Ectodermal cell (in vitro differentiated cells): ENCODE measurements at regions not wholly inside any gene's neighbourhood (a gene's known extent, or its start where the extent isn't known, plus 50 kb on each side); places are given as distances from the start of the nearest gene placed in this dataset.

ENCODE experiments used
- H3K27ac ChIP-seq: 2 replicates; pipeline ENCODE4 v1.7.0; 2013; ENCODE audit warnings: mild to moderate bottlenecking, low read depth, low read length; ENCODE audit not compliant: insufficient read depth, poor library complexity, severe bottlenecking
- H3K27me3 ChIP-seq: 2 replicates; pipeline ENCODE4 v1.7.0; 2013; ENCODE audit warnings: mild to moderate bottlenecking, low read length; ENCODE audit not compliant: insufficient read depth, control insufficient read depth, poor library complexity, severe bottlenecking
- H3K36me3 ChIP-seq: one replicate; pipeline ENCODE4 v1.7.0; 2013; ENCODE audit warnings: low read length; ENCODE audit not compliant: control insufficient read depth, insufficient read depth
- H3K4me1 ChIP-seq: one replicate; pipeline ENCODE4 v1.7.0; 2013; ENCODE audit warnings: low read length; ENCODE audit not compliant: control insufficient read depth, insufficient read depth
- H3K4me3 ChIP-seq: 2 replicates; pipeline ENCODE4 v1.7.0; 2013; ENCODE audit warnings: low read depth, low read length, control low read depth; ENCODE audit not compliant: insufficient read depth
- H3K9me3 ChIP-seq: 2 replicates; pipeline ENCODE4 v1.7.0; 2013; ENCODE audit warnings: mild to moderate bottlenecking, low read length, moderate library complexity; ENCODE audit not compliant: control insufficient read depth
- WGBS, 2 experiments: methylation state at CpG; one replicate each; pipeline ENCODE4 v1.1.7; 2013; ENCODE audit warnings: missing lambda C conversion rate in 2 of 2; 5-methylcytosine and 5-hydroxymethylcytosine counted together

DNA sequence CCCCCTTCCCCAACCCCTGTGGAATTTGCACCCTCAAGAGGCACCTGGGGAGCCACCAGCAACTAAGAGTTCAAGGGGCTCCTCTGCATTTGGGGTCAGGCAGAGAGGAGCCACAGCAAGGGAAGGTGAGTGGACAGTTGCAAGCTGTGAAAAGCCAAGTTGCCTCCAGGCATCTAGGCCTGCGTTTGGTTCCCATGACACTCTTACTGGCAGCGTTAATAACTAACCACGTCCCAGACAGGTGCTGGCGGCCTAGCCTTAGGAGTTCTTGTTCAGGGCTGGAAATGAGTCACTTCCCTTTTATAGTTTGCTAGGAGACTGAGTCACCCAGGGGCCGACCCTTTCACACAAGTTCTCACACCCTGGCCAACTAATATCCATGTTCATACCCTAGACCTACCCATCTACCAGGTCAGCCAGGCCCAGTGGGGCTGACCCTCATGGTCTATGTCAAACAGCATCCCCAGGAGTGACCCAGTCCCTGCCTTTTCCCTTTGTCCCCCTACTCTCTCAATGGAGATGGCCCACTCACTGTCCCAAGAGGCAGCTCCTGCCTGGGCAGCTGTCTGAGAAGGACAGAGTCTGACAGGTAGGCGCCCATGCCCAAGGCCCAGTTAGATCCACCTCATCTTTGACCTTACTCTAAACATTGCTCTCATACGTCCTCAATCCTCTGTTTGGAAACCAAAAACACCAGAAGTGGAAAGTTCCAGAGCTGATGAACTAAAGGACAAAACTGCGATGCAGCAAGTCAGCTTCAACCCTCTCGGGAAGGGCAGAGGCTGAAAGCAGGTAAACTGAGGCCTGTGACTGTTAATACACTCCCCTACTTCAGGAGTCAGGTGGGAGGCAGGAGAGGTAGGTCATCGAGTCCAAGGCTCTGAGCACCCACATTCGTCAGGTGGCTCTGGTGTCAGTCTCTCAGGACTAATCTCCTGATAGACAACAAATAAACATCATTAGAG lies 300.6 kb downstream of the SOX9 start:
- 89 to 90% methylated on average over 11 of the region's 11 CpGs for WGBS, 2 experiments
- Histone ChIP-seq H3K27me3 (no peaks in the 10 kb centered on the region), H3K36me3 (peaks cover 4% of the 10 kb centered on the region), H3K27ac (no peak overlapping the region), H3K4me1 (peaks cover 7% of the 10 kb centered on the region), H3K4me3 (no peak overlapping the region), H3K9me3 (peaks cover 2% of the 10 kb centered on the region)

DNA sequence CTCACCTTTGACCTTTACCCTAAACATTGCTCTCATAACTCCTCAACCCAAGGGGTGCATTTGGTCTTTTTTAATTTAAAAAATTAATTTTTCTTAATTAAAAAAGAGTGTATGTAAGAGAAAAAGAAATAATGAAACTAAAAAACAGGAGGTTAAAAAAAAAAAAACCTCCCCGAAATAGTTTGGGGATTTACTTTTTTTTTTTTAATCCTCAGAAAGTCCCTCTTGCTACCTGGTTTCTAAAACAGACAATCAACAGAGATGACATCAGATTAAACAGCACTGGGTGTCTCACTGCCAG lies 301.3 kb downstream of the SOX9 start:
- peaks cover 4% of the 10 kb centered on the region for H3K36me3 ChIP-seq
- WGBS, 2 experiments: 90% methylated on average over 1 of the region's 1 CpG; no CpG with 5 or more reads in 1 of the 2 experiments
- H3K4me1 ChIP-seq: peaks cover 3% of the 10 kb centered on the region
- H3K4me3 ChIP-seq: no peak overlapping the region
- H3K27me3 ChIP-seq: no peaks in the 10 kb centered on the region
- peaks cover 2% of the 10 kb centered on the region for H3K9me3 ChIP-seq
- no peak overlapping the region for H3K27ac ChIP-seq

DNA sequence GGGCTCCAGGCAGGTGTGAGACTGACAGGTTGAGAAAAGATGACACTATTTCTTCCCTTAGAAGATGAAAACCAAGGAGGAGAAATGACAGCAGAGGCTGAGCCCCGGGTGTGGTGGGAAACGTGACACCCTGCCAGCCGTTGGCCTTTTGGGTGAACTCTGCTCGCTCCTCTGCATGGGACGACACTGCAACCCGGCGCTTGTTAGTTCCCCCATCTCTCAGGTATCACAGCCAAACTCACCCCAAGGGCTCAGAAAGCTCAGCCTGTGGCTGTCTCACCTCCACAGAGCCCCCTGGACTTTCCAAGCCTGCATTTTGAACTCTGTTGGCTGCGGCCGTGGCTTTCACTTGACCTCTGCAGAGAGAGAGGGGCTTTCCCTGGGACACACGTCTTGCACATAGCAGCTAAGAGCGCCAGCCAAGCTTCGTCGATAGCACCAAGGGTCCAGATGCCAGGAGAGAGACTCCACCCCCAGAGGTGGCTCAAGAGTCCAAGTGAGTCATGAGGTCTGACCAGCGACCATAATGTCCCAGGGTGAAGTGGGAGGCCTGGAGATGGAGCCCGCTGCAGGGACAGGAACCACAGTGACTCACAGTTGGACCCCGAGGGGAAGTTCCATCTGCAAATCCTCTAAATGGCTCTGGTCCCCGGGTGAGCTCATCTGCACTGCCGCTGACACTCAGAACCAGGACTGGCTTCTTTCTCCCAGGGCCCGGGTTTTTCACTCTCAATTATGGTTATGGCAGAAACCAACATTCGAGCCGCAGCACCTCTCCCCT lies 301.9 kb downstream of the SOX9 start:
- H3K9me3 ChIP-seq: peaks cover 2% of the 10 kb centered on the region
- no peak overlapping the region for H3K4me3 ChIP-seq
- H3K36me3 ChIP-seq: peaks cover 4% of the 10 kb centered on the region
- H3K27me3 ChIP-seq: no peaks in the 10 kb centered on the region
- no peak overlapping the region for H3K27ac ChIP-seq
- WGBS, 2 experiments: 81 to 83% methylated on average over 21 of the region's 21 CpGs
- peaks cover 3% of the 10 kb centered on the region for H3K4me1 ChIP-seq

DNA sequence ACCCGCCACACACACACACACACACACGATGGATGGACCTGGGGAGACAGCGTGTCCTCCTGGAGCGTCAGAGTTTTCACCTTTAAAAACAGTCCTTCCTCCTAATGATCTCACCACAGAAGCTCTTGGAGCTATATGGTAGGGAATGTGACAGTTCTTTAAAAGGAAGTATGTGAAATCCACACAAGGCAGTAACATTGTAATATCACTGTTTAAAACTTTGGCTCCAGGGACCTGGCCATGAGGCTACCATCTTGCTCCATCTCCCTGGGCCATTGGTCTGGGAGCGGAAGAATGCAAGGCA lies 302.4 kb downstream of the SOX9 start:
- Histone ChIP-seq H3K4me1 (peaks cover 3% of the 10 kb centered on the region), H3K4me3 (no peak overlapping the region), H3K9me3 (no peaks in the 10 kb centered on the region), H3K36me3 (no peaks in the 10 kb centered on the region), H3K27me3 (no peaks in the 10 kb centered on the region), H3K27ac (no peak overlapping the region)
- 95% methylated on average over 5 of the region's 5 CpGs for WGBS, 2 experiments

DNA sequence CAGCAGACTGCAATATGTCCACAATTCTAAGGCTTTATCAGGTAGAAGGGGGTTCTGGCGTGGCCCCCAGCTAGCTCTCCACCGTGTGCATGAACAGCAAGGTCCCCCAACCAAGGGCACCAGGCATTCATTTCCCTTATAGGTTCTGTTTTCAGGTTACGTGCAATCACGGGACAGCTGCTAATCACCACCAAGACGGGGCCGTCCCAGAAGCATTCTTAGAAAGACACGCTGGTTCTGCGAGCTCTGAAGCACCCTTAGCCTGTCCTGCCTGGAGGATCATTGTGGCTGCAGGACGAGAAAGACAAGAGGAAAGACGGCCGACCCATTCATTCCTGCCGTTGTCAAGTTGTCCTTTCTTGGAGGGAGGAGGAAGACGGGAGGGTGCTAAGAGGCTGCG lies 302.9 kb downstream of the SOX9 start:
- H3K4me3 ChIP-seq: no peak overlapping the region
- H3K27me3 ChIP-seq: no peaks in the 10 kb centered on the region
- peaks cover 3% of the 10 kb centered on the region for H3K4me1 ChIP-seq
- 72% methylated on average over 14 of the region's 14 CpGs for WGBS, 2 experiments
- no peaks in the 10 kb centered on the region for H3K36me3 ChIP-seq
- no peaks in the 10 kb centered on the region for H3K9me3 ChIP-seq
- H3K27ac ChIP-seq: no peak overlapping the region

DNA sequence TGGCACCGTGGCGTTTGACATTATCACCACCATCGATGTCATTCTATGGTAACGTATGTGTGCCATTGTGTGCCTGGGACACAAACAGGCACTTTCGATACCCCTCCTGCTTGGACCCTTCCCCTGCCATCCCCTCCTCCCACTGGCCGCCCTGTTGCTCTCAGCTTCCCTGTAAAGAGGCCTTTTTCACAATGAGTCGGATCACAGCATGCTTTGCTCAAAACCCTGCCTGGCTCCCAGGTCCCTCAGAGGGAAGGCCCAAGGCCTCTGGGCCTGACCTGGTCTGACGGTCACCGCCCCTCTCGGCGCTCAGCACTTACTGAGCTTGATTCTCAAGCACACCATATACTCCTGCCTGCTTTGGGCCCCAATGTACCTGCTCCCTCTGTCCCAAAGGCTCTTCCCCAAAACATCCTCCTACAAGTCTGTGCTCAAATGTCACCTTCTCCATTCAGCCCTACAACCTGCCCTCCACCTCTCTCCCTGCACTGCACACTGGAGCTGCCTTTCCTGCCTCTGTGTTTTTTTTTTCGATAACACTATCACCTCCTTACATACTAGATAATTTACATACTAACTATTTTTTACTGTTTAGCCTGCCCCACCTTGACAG lies 303.8 kb downstream of the SOX9 start:
- Histone ChIP-seq H3K36me3 (no peaks in the 10 kb centered on the region), H3K27me3 (no peaks in the 10 kb centered on the region), H3K4me3 (no peak overlapping the region), H3K4me1 (peaks cover 3% of the 10 kb centered on the region), H3K9me3 (no peaks in the 10 kb centered on the region), H3K27ac (no peak overlapping the region)
- WGBS, 2 experiments: 75 to 77% methylated on average over 11 of the region's 12 CpGs

DNA sequence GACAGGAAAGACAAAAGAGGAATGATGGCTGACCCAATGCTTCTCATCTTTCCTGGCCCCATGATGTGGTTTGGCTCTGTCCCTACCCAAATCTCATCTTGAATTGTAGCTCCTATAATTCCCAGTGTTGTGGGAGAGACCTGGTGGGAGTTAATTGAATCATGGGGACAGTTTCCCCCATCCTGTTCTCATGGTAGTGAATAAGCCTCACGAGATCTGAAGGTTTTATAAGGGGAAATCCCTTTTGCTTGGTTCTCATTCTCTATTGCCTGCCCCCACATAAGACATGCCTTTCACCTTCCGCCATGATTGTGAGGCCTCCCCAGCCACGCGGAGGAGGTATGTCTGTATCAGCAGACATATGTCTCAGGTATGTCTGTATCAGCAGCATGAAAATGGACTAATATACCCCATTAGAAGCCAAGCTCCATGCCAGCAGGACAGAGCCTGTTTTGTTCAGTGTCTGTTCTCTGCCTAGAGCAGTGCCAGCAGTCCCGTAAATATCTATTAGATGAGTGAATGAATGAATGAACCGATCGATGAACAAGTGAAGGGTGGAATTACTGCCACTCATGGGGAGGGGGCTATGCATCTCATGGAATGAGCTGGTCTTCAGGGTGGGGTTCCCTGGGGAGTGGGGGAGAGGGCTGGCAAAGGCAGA lies 304.4 kb downstream of the SOX9 start:
- no peak overlapping the region for H3K27ac ChIP-seq
- H3K4me1 ChIP-seq: no peaks in the 10 kb centered on the region

DNA sequence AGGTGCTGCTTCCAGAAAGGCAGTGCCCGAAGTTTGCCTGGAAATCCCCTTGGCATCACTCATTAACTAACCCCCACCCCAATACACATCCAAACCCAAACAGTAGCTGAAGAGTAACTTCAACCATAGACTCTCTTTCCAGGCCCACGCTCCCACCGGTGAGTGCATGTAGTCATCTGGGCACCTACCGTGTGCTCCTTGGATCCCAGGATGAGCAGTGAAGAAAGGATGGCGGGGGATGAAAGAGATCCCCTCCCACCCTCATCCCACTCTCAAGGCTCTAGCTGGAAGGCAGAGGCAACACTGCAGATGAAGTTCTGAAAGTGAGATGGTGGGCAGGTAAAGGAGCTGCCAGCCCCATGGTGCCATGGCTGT lies 305.0 kb downstream of the SOX9 start:
- Histone ChIP-seq H3K36me3 (no peaks in the 10 kb centered on the region), H3K27ac (no peak overlapping the region), H3K4me1 (no peaks in the 10 kb centered on the region), H3K9me3 (no peaks in the 10 kb centered on the region), H3K27me3 (no peaks in the 10 kb centered on the region), H3K4me3 (no peak overlapping the region)
- WGBS, 2 experiments: 93 to 97% methylated on average over 4 to 5 of the region's 5 CpGs

More for the DNA sequence above, 304.4 kb downstream of the SOX9 start:
- 89 to 97% methylated on average over 7 of the region's 7 CpGs for WGBS, 2 experiments
- Histone ChIP-seq H3K36me3 (no peaks in the 10 kb centered on the region), H3K9me3 (no peaks in the 10 kb centered on the region), H3K27me3 (no peaks in the 10 kb centered on the region), H3K4me3 (no peak overlapping the region)

DNA sequence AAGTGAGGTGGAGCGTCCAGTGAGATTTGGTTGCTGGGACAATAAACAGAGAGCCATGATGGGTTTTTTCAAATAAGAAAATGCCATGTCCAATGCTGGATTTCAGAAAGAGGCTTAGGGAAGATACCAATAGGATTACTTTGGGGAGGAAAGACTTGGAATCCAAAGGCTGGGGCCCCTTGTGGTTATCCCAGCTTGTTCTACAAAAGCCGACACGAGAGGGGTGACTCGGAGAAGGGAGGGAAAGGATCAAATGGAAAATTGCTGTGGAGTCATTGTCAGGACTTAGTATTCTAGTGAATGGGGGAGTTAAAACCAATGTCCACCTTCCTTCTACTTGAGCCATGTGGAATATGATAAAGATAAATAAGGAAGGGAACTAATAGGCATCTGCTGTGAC lies 305.5 kb downstream of the SOX9 start:
- Histone ChIP-seq H3K27me3 (no peaks in the 10 kb centered on the region), H3K4me1 (no peaks in the 10 kb centered on the region), H3K9me3 (no peaks in the 10 kb centered on the region), H3K4me3 (no peak overlapping the region), H3K27ac (no peak overlapping the region), H3K36me3 (no peaks in the 10 kb centered on the region)
- WGBS, 2 experiments: 80 to 87% methylated on average over 4 of the region's 4 CpGs
